ENCODE measurements at regions not wholly inside any gene's neighbourhood (a gene's known extent, or its start where the extent isn't known, plus 50 kb on each side); places are given as distances from the start of the nearest gene placed in this dataset.
A peak's percentile ranks its signal among the peaks of the same experiment; 100 is the strongest.

GRCh38 chr4:151987606-151988005, 226.8 kb upstream of the GATB start:
- no peak for DNase-seq (ENCODE audit: low spot score)

GRCh38 chr4:151983854-151984253, 223.0 kb upstream of the GATB start:
- no peak for DNase-seq (ENCODE audit: low spot score)

- DNase-seq (ENCODE audit: low spot score): no peak
These were observed 219.0 kb upstream of the GATB start for GRCh38 chr4:151979819-151980218.

- no peak for DNase-seq (ENCODE audit: low spot score)
These were observed 207.8 kb upstream of the GATB start for GRCh38 chr4:151968643-151969042.

GRCh38 chr4:151967074-151967473, 206.3 kb upstream of the GATB start:
- DNase-seq (ENCODE audit: low spot score): no peak

GRCh38 chr4:151962138-151962823, 201.5 kb upstream of the GATB start:
- no peak for DNase-seq (ENCODE audit: low spot score)

- no peak for DNase-seq (ENCODE audit: low spot score)
These were observed 200.6 kb upstream of the GATB start for GRCh38 chr4:151961456-151961855.

- no peak for DNase-seq (ENCODE audit: low spot score)
These were observed 199.8 kb upstream of the GATB start for GRCh38 chr4:151960449-151961230.

GRCh38 chr4:151957153-151957552, 196.3 kb upstream of the GATB start:
- peak; percentile 79 for DNase-seq (ENCODE audit: low spot score)

GRCh38 chr4:151955721-151956380, 195.0 kb upstream of the GATB start:
- no peak for DNase-seq (ENCODE audit: low spot score)

GRCh38 chr4:151953795-151954372, 193.1 kb upstream of the GATB start:
- no peak for DNase-seq (ENCODE audit: low spot score)

- no peak for DNase-seq (ENCODE audit: low spot score)
These were observed 192.5 kb upstream of the GATB start for GRCh38 chr4:151953312-151953711.

- no peak for DNase-seq (ENCODE audit: low spot score)
These were observed 192.0 kb upstream of the GATB start for GRCh38 chr4:151952711-151953254.

GRCh38 chr4:151952137-151952536, 191.3 kb upstream of the GATB start:
- DNase-seq (ENCODE audit: low spot score): no peak

GRCh38 chr4:151951671-151952050, 190.9 kb upstream of the GATB start:
- no peak for DNase-seq (ENCODE audit: low spot score)

- no peak for DNase-seq (ENCODE audit: low spot score)
These were observed 190.3 kb upstream of the GATB start for GRCh38 chr4:151950993-151951670.

- DNase-seq (ENCODE audit: low spot score): no peak
These were observed 187.7 kb upstream of the GATB start for GRCh38 chr4:151948351-151949016.

- DNase-seq (ENCODE audit: low spot score): no peak
These were observed 185.9 kb upstream of the GATB start for GRCh38 chr4:151946718-151947117.

- no peak for DNase-seq (ENCODE audit: low spot score)
These were observed 182.2 kb upstream of the GATB start for GRCh38 chr4:151942971-151943370.

- DNase-seq (ENCODE audit: low spot score): no peak
These were observed 180.3 kb upstream of the GATB start for GRCh38 chr4:151940926-151941617.

GRCh38 chr4:151940291-151940690, 179.5 kb upstream of the GATB start:
- DNase-seq (ENCODE audit: low spot score): no peak

Measured in ecto neural progenitor cell (in vitro differentiated cells).